Right cardiac atrium (tissue), 5 donors: ENCODE measurements at regions not wholly inside any gene's neighbourhood (a gene's known extent, or its start where the extent isn't known, plus 50 kb on each side); places are given as distances from the start of the nearest gene placed in this dataset.
"Not testable (repeated sequence)": the region's sequence is repeated elsewhere in the genome, so short reads cannot be mapped to it uniquely, and the experiment has no call there.

Source experiments
- ATAC-seq, 2 donors: fragments of 200-7000 bp; cut with Tn5 transposase; one replicate each; pipeline versions ENCODE4 v1.8.0 to v1.9.1; 2020; ENCODE audit warnings: moderate library complexity in 2 of 2, mild to moderate bottlenecking in 1 of 2
- DNase-seq, 3 donors: peaks; one replicate each; pipeline ENCODE4 v3.0.0-alpha.2; 2020
- H3K27ac ChIP-seq: one replicate; pipeline ENCODE4 v1.5.1; 2013; ENCODE audit warnings: mild to moderate bottlenecking, low read length, control low read depth, moderate library complexity
- H3K27me3 ChIP-seq: one replicate; pipeline ENCODE4 v1.6.1; 2013; ENCODE audit not compliant: control insufficient read depth, insufficient read depth
- H3K4me1 ChIP-seq: one replicate; pipeline ENCODE4 v1.6.1; 2013; ENCODE audit warnings: low read length; ENCODE audit not compliant: control insufficient read depth, insufficient read depth
- H3K4me3 ChIP-seq: one replicate; pipeline ENCODE4 v1.5.1; 2013; ENCODE audit warnings: low read length, control low read depth
- H3K9me3 ChIP-seq: one replicate; pipeline ENCODE4 v1.6.1; 2013; ENCODE audit warnings: low read length; ENCODE audit not compliant: control insufficient read depth
- WGBS: extraction: QIAGEN DNeasy Blood & Tissue Kit; methylation state at CpG from one replicate; pipeline ENCODE4 v1.1.7; 2013; 5-methylcytosine and 5-hydroxymethylcytosine counted together
- intact Hi-C, 4 donors: fragments of 100-400 bp; cut with DNase I; formaldehyde crosslinking; loops; one replicate each; pipeline versions ENCODE4 v1.11.0 to v1.14.0; 2022 to 2023
- donor health status: healthy with polysubstance abuse.
- donor health status: DM: no; HTN: yes; CAD: no.
- donor health status: DM: no; HTN: no; CAD: no.
- donor health status: DM: no; HTN: yes; CAD: no; lungs with severe emphysema.
- donor health status: DM: yes; HTN: yes; CAD: no.

DNA sequence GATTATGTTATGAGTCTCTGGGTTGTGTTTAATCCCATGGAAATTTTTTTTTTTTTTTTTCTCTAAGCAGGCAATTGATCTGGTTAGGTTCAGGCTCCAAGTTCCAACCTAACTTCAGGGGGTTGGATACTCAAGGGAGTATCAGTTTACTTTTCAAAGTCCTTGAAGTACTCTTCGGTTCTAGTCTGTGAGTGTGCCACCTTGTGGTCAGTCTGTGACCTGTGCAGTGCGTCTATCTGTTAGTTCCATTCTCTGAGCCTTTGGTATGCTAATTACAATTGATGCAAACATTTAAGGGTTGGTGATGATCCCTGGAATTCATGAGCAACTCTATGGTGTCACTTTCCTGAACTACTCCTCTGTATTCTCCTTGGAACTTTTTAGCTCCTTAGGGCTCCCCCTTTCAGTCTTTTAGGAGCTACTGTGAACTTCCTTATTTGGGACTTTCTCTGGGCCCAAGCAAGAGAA lies 342.0 kb downstream of the SOX4 start:
- no peak overlapping the region for H3K27ac ChIP-seq
- H3K9me3 ChIP-seq: no peaks in the 10 kb centered on the region
- 57% methylated on average over 2 of the region's 2 CpGs for WGBS
- H3K4me1 ChIP-seq: no peaks in the 10 kb centered on the region
- ATAC-seq (peak in 1 of 2 donors; percentile 52), DNase-seq (peak in 1 of 3 donors; percentile 54)
- H3K27me3 ChIP-seq: no peaks in the 10 kb centered on the region
- H3K4me3 ChIP-seq: no peak overlapping the region
- intact Hi-C loops: no loop called here

DNA sequence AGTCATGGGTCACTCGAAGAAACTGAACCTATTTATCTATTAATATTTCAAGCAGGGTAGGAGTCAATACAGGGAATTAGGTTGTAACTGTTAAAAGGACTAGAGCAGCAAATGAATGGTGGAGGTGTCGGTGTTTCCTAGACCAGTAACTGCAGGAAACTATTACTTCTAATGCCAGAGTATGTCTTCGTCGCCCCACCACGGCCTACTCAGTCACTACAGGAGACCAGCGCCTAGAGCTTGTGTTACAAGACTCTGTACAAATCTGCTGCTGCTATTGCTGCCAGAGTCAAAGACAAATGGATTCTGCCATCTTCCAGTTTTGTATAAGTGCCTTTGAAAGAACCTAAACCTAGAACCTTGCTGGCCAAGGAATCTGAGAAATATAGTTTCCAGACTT lies 343.9 kb downstream of the SOX4 start:
- H3K27ac ChIP-seq: no peak overlapping the region
- no peaks in the 10 kb centered on the region for H3K4me1 ChIP-seq
- intact Hi-C loops: no loop called here
- WGBS: 90% methylated on average over 6 of the region's 6 CpGs
- ATAC-seq (no peak), DNase-seq (no peak)
- H3K9me3 ChIP-seq: no peaks in the 10 kb centered on the region
- no peak overlapping the region for H3K4me3 ChIP-seq
- H3K27me3 ChIP-seq: no peaks in the 10 kb centered on the region

DNA sequence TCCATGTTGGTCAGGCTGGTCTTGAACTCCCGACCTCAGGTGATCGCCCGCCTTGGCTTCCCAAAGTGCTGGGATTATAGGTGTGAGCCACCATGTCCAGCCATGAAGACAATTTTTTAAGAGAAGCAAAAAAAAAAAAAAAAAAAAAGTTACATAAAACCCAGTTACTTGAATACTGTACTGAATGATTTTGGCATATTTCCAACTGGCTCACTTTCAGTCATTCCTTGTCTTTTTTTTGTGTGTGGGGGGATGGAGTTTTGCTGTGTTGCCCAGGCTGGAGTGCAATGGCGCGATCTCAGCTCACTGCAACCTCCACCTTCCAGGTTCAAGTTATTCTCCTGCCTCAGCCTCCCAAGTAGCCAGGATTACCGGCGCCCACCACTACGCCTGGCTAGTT lies 345.5 kb downstream of the SOX4 start:
- intact Hi-C loops: not testable (repeated sequence)

GRCh38 chr6:21941926-21942325 lies 348.4 kb downstream of the SOX4 start:
- no peak for DNase-seq
- H3K27ac ChIP-seq: no peak overlapping the region
- no peak overlapping the region for H3K4me3 ChIP-seq
- 94% methylated on average over 1 of the region's 1 CpG for WGBS
- H3K4me1 ChIP-seq: no peaks in the 10 kb centered on the region
- no peak for ATAC-seq
- no peaks in the 10 kb centered on the region for H3K27me3 ChIP-seq
- H3K9me3 ChIP-seq: no peaks in the 10 kb centered on the region
- intact Hi-C loops: no loop called here

More for the DNA sequence above, 345.5 kb downstream of the SOX4 start:
- 89% methylated on average over 8 of the region's 8 CpGs for WGBS
- not testable (repeated sequence) for H3K9me3 ChIP-seq, DNase-seq, ATAC-seq, H3K4me3 ChIP-seq, H3K27me3 ChIP-seq, H3K4me1 ChIP-seq, H3K27ac ChIP-seq

- ATAC-seq: no peak
- DNase-seq: no peak
- H3K4me3 ChIP-seq: no peak overlapping the region
- intact Hi-C loops: no loop called here
- no peaks in the 10 kb centered on the region for H3K9me3 ChIP-seq
- H3K27me3 ChIP-seq: no peaks in the 10 kb centered on the region
- no peaks in the 10 kb centered on the region for H3K4me1 ChIP-seq
- whole genome bisulfite sequencing: 47% methylated on average over 6 of the region's 6 CpGs
- H3K27ac ChIP-seq: no peak overlapping the region
Observed at GRCh38 chr6:21942897-21943296, 349.3 kb downstream of the SOX4 start.

GRCh38 chr6:21946298-21946783 lies 350.5 kb downstream of the PRL start:
- H3K27ac ChIP-seq: no peak overlapping the region
- no peaks in the 10 kb centered on the region for H3K4me1 ChIP-seq
- no peak overlapping the region for H3K4me3 ChIP-seq
- 76% methylated on average over 4 of the region's 4 CpGs for WGBS
- DNase-seq: no peak
- no peaks in the 10 kb centered on the region for H3K9me3 ChIP-seq
- no peak for ATAC-seq
- H3K27me3 ChIP-seq: no peaks in the 10 kb centered on the region
- intact Hi-C loops: no loop called here

GRCh38 chr6:21947227-21947626 lies 349.6 kb downstream of the PRL start:
- ATAC-seq, H3K27me3 ChIP-seq, H3K9me3 ChIP-seq, H3K4me3 ChIP-seq, H3K4me1 ChIP-seq, intact Hi-C loops, H3K27ac ChIP-seq, DNase-seq: not testable (repeated sequence)
- 95% methylated on average over 3 of the region's 3 CpGs for WGBS

DNA sequence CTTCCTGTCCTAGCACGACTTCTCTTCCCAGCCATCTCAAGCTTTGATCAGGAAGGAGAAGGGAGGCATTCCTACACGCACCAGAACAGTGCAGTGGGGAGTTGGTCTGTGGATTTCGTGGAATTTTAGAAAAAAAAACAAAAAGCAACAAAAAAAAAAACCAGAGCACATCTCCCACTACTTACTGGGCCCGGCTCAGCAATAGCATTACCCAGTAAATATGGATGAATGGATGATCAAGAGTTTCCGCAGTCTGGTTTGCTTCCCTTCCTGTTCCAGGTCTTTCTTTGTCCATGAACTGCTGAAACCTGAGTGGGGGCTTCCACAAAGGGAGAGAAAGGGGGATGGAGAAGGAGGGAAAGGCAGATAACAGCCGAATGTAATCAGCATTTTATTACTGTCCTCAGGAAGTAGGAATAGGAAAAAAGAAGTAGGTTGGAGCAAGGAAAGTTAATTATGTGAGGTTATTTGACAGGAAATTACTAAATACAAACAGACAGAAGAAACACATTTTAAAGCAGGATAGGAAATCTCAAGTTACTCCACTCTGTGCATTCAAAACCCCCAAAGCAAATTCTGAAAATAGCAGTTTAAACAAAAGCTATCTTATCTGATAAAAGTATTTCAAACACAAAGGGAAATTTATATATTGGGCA lies 349.0 kb downstream of the PRL start:
- Histone ChIP-seq H3K4me1 (no peaks in the 10 kb centered on the region), H3K4me3 (no peak overlapping the region), H3K9me3 (no peaks in the 10 kb centered on the region), H3K27me3 (no peaks in the 10 kb centered on the region), H3K27ac (peak overlapping the region; percentile 9)
- intact Hi-C loops: no loop called here
- ATAC-seq (no peak), DNase-seq (no peak)
- 49% methylated on average over 6 of the region's 6 CpGs for WGBS

GRCh38 chr6:21949211-21949801 lies 347.5 kb downstream of the PRL start:
- DNase-seq: no peak
- Histone ChIP-seq H3K27ac (no peak overlapping the region), H3K9me3 (no peaks in the 10 kb centered on the region), H3K27me3 (no peaks in the 10 kb centered on the region), H3K4me3 (no peak overlapping the region), H3K4me1 (peaks cover 7% of the 10 kb centered on the region)
- no peak for ATAC-seq
- intact Hi-C loops: no loop called here
- 74% methylated on average over 3 of the region's 3 CpGs for WGBS

GRCh38 chr6:21952367-21952766 lies 344.5 kb downstream of the PRL start:
- ATAC-seq: no peak
- DNase-seq: no peak
- Histone ChIP-seq H3K4me1 (peaks cover 9% of the 10 kb centered on the region), H3K4me3 (no peak overlapping the region), H3K27me3 (no peaks in the 10 kb centered on the region), H3K27ac (no peak overlapping the region), H3K9me3 (no peaks in the 10 kb centered on the region)
- intact Hi-C loops: no loop called here
- 95% methylated on average over 7 of the region's 7 CpGs for WGBS

- no peak overlapping the region for H3K4me3 ChIP-seq
- peak; percentile 67 to 82 for ATAC-seq
- intact Hi-C loops: no loop called here
- peak in 1 of 3 donors; percentile 60 for DNase-seq
- no peak overlapping the region for H3K27ac ChIP-seq
- H3K9me3 ChIP-seq: no peaks in the 10 kb centered on the region
- 25% methylated on average over 10 of the region's 10 CpGs for WGBS
- H3K4me1 ChIP-seq: peaks cover 9% of the 10 kb centered on the region
- no peaks in the 10 kb centered on the region for H3K27me3 ChIP-seq
Observed at GRCh38 chr6:21953831-21954801, 342.7 kb downstream of the PRL start.
